Heart right ventricle (tissue), 16 donors: ENCODE measurements at regions not wholly inside any gene's neighbourhood (a gene's known extent, or its start where the extent isn't known, plus 50 kb on each side); places are given as distances from the start of the nearest gene placed in this dataset.

Source experiments
- ATAC-seq, 8 donors: fragments of 200-7000 bp; cut with Tn5 transposase; one replicate each; pipeline ENCODE4 v1.9.1; 2020; ENCODE audit warnings: mild to moderate bottlenecking in 8 of 8, moderate library complexity in 8 of 8, moderate number of reproducible peaks in 1 of 8
- DNase-seq, 2 donors: peaks; one replicate each; pipeline ENCODE4 v3.0.0-alpha.2; 2020
- H3K27ac ChIP-seq, 10 donors: fragments of 200-600 bp; sonication (generic) in 2 of 10; one replicate each; pipeline versions ENCODE4 v1.5.0 to v1.8.0; 2020 to 2022; ENCODE audit warnings: mild to moderate bottlenecking in 3 of 10
- H3K27me3 ChIP-seq, 7 donors: fragments of 200-600 bp; one replicate each; pipeline ENCODE4 v1.8.0; 2021 to 2022; ENCODE audit warnings: mild to moderate bottlenecking in 2 of 7
- H3K36me3 ChIP-seq, 9 donors: fragments of 200-600 bp; sonication (generic) in 1 of 9; one replicate each; pipeline versions ENCODE4 v1.5.0 to v1.8.0; 2020 to 2022; ENCODE audit warnings: mild to moderate bottlenecking in 2 of 9
- H3K4me1 ChIP-seq, 9 donors: fragments of 200-600 bp; sonication (generic) in 1 of 9; one replicate each; pipeline versions ENCODE4 v1.5.0 to v1.8.0; 2020 to 2022; ENCODE audit warnings: mild to moderate bottlenecking in 4 of 9
- H3K4me3 ChIP-seq, 10 donors: fragments of 200-600 bp; sonication (generic) in 2 of 10; one replicate each; pipeline versions ENCODE4 v1.5.0 to v1.8.0; 2020 to 2022; ENCODE audit warnings: mild to moderate bottlenecking in 7 of 10, moderate library complexity in 2 of 10
- H3K9me3 ChIP-seq, 11 donors: fragments of 200-600 bp in 10 of 11; sonication (generic) in 2 of 11; one replicate each; pipeline versions ENCODE4 v1.5.0 to v1.8.0; 2013 to 2022; ENCODE audit warnings: mild to moderate bottlenecking in 2 of 11, control low read depth in 1 of 11, moderate library complexity in 1 of 11
- WGBS, 2 donors: extraction: QIAGEN DNeasy Blood & Tissue Kit; methylation state at CpG; one replicate each; pipeline ENCODE4 v1.1.7; 2013; ENCODE audit warnings: inconsistent platforms in 1 of 2; 5-methylcytosine and 5-hydroxymethylcytosine counted together
- intact Hi-C, 10 donors: fragments of 100-400 bp; cut with DNase I; formaldehyde crosslinking; loops; one replicate each; pipeline versions ENCODE4 v1.11.1 to v1.14.2; 2022
- TF ChIP-seq, protein P1 (sequence below), 9 donors: fragments of 200-600 bp; sonication (generic) in 2 of 9; IDR thresholded peaks; one replicate each; pipeline versions ENCODE4 v1.5.0 to v1.8.0; 2021 to 2022; ENCODE audit warnings: antibody characterized with exemption in 9 of 9, mild to moderate bottlenecking in 5 of 9, moderate library complexity in 1 of 9
- donor health status: Arrhythmogenic right ventricular cardiomyopathy.
- donor health status: ischemic (EF 13 %, LVEDD 7.1; RV severe dilation, severe dysfunction).
- donor health status: healthy with polysubstance abuse.
- donor health status: DM: no; HTN: yes; CAD: no.
- donor health status: DM: no; HTN: no; CAD: no.
- donor health status: ischemic (EF 25% LVEDD 6.9; RV normal size, moderate dysfunction).
- donor health status: ischemic (EF 25% LVEDD 5.7; RV mildly dilated, moderate dysfunction).
- donor health status: healthy.
- donor health status: DM: yes; HTN: yes; CAD: no.
- donor health status: Ischemic cardiomyopathy.
- donor health status: ischemic (EF 35%, LVEDD 5.7; RV mildly dilated, moderate dysfunction).
- donor health status: nonischemic (EF 11% LVEDD 7.7; RV severe dilation, severe dysfunction).
- donor health status: DM: yes; HTN: yes; CAD: no.
- donor health status: PGD.
- donor health status: ischemic (EF 29% LVEDD 5.4; RV normal size, mild dysfunction).
- donor health status: nonischemic (EF 23%, LVEDD 6.1; RV moderate dilation, normal function).

DNA sequence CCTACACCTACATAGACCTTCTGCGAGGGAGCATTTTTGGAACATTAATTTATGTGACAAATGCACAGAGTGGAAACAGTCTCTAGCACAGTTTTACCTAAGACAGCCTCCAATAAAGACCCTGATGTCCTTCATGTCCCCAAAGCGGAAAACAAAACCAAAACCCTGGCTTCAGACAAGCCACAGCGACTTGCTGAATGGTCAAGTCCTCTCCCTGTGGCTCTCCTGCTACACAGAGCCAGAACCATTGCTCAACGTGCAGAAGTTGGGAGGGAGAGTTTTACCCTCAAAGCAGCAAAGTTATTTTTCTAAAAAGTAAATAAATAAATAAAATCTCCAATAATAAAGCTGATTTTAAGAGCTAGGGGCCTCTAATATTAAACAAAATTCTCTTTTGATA, 135.0 kb upstream of the TMEM132C start:
- peaks cover 0 to 14% (median 0%) of the 10 kb centered on the region in 7 donors for H3K27me3 ChIP-seq
- no peak overlapping the region for H3K27ac ChIP-seq
- no peaks in the 10 kb centered on the region for H3K4me1 ChIP-seq
- 73 to 79% methylated on average over 4 of the region's 4 CpGs for WGBS, 2 donors
- TF ChIP-seq, protein P1, sequence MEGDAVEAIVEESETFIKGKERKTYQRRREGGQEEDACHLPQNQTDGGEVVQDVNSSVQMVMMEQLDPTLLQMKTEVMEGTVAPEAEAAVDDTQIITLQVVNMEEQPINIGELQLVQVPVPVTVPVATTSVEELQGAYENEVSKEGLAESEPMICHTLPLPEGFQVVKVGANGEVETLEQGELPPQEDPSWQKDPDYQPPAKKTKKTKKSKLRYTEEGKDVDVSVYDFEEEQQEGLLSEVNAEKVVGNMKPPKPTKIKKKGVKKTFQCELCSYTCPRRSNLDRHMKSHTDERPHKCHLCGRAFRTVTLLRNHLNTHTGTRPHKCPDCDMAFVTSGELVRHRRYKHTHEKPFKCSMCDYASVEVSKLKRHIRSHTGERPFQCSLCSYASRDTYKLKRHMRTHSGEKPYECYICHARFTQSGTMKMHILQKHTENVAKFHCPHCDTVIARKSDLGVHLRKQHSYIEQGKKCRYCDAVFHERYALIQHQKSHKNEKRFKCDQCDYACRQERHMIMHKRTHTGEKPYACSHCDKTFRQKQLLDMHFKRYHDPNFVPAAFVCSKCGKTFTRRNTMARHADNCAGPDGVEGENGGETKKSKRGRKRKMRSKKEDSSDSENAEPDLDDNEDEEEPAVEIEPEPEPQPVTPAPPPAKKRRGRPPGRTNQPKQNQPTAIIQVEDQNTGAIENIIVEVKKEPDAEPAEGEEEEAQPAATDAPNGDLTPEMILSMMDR (IDR thresholded peaks at IDR 0.05) = no peak
- H3K4me3 ChIP-seq = no peak overlapping the region
- H3K36me3 ChIP-seq = no peaks in the 10 kb centered on the region
- intact Hi-C loops = no loop called here
- H3K9me3 ChIP-seq = no peaks in the 10 kb centered on the region
- ATAC-seq (no peak), DNase-seq (no peak)

DNA sequence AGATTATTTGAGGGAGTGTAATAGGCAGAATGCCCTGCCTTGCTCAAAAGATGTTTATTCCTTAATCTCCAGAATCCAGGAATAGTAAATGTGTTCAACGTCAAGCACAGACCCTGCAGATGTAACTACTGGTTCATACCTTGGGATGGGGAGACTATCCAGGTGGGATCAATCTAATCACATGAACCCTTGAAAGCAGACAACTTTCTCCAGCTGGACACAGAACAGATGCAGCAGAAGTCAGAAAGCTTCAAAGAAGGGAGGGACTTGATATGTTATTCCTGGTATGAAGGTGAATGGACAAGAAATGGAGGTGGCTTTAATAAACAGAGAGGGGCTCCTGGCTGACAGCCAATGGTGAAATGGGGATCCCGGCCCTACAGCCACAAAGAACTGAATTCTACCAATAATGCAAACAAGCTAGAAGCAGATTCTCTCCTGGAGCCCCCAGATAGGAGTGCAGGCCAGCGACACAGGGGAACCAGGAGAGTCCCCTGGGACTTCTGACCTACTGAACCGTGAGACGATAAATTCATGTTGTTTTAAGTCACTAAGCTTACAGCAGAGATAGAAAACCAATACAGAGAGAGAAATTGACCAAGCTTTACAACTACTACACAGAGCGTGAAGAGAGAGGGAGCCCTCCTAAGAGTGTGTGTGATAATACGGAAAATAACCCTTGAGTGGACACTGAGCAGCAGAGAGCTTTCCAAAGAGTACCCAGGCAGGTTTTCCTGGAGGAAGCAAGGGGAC, 133.5 kb upstream of the TMEM132C start:
- Histone ChIP-seq H3K27ac (no peak overlapping the region), H3K4me1 (no peaks in the 10 kb centered on the region), H3K27me3 (peaks cover 0 to 7% (median 0%) of the 10 kb centered on the region in 7 donors), H3K9me3 (no peaks in the 10 kb centered on the region), H3K36me3 (no peaks in the 10 kb centered on the region), H3K4me3 (no peak overlapping the region)
- intact Hi-C loops = no loop called here
- DNase-seq (no peak), ATAC-seq (no peak)
- 54 to 71% methylated on average over 7 of the region's 7 CpGs for WGBS, 2 donors
- TF ChIP-seq, protein P1 (IDR thresholded peaks at IDR 0.05) = no peak

GRCh38 chr12:128137140-128137539, 129.8 kb upstream of the TMEM132C start:
- no peak for DNase-seq
- Histone ChIP-seq H3K36me3 (no peaks in the 10 kb centered on the region), H3K4me1 (no peaks in the 10 kb centered on the region), H3K27ac (no peak overlapping the region), H3K9me3 (no peaks in the 10 kb centered on the region), H3K27me3 (peaks cover 0 to 7% (median 0%) of the 10 kb centered on the region in 7 donors), H3K4me3 (no peak overlapping the region)
- WGBS, 2 donors = 66 to 68% methylated on average over 6 of the region's 6 CpGs
- TF ChIP-seq, protein P1 (IDR thresholded peaks at IDR 0.05) = no peak
- intact Hi-C loops = no loop called here
- ATAC-seq = no peak

DNA sequence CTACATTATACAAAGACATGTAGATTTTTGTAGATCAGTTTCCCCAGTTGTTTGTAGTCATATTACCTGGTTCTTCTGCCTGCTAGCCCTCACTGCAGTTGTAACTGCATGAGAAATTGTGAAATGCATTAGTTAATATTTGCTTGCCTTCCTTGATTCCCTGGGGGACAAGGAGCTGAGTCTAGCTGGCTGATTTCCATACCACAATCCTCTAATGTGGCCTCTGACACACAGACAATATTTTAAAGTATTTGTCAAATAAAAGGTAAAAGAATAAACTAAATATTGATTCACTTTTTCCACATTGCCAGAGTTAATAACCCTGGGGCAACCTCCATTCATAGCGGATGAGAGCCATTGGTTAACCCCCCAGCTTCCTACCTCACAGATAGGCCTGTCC, 128.8 kb upstream of the TMEM132C start:
- no peak overlapping the region for H3K27ac ChIP-seq
- H3K4me3 ChIP-seq = no peak overlapping the region
- H3K27me3 ChIP-seq = peaks cover 0 to 2% (median 0%) of the 10 kb centered on the region in 7 donors
- no peaks in the 10 kb centered on the region for H3K9me3 ChIP-seq
- intact Hi-C loops = no loop called here
- DNase-seq = no peak
- ATAC-seq = no peak
- TF ChIP-seq, protein P1 (IDR thresholded peaks at IDR 0.05) = no peak
- no peaks in the 10 kb centered on the region for H3K4me1 ChIP-seq
- WGBS, 2 donors = 90 to 94% methylated on average over 1 of the region's 1 CpG
- no peaks in the 10 kb centered on the region for H3K36me3 ChIP-seq
